ENCODE measurements at regions not wholly inside any gene's neighbourhood (a gene's known extent, or its start where the extent isn't known, plus 50 kb on each side); places are given as distances from the start of the nearest gene placed in this dataset.

GRCh38 chr6:92719773-92720172 is 699.6 kb downstream of the EPHA7 start:
- H3K4me1 ChIP-seq (replicated peaks in 1 of 4; ENCODE audit: control insufficient read depth in 3 of 4, insufficient read depth in 4 of 4, low read length in 3 of 4) = no peaks in the 10 kb centered on the region
- no peaks in the 10 kb centered on the region for H3K23me2 ChIP-seq (ENCODE audit: low read depth, low read length)
- no peak overlapping the region for H3K56ac ChIP-seq (replicated peaks; ENCODE audit: insufficient read length, low read depth, low read length)
- H4K91ac ChIP-seq (replicated peaks; ENCODE audit: insufficient read length, low read length) = no peak overlapping the region
- H3K36me3 ChIP-seq (ENCODE audit: control insufficient read depth in 2 of 4, insufficient read depth in 4 of 4, low read length in 3 of 4) = no peaks in the 10 kb centered on the region
- H4K20me1 ChIP-seq (replicated peaks in 1 of 2; ENCODE audit: control insufficient read depth in 1 of 2, insufficient read depth in 2 of 2, low read length in 2 of 2) = no peaks in the 10 kb centered on the region
- H4K5ac ChIP-seq (ENCODE audit: insufficient read length, low read depth, low read length) = no peak overlapping the region
- no peak overlapping the region for H2BK120ac ChIP-seq (replicated peaks; ENCODE audit: low read depth, low read length)
- H2BK5ac ChIP-seq (ENCODE audit: low read depth, low read length) = no peak overlapping the region
- H2AFZ ChIP-seq (ENCODE audit: low read length) = no peak overlapping the region
- FAIRE-seq (no peak), DNase-seq (ENCODE audit: low read depth in 1 of 2, low spot score in 2 of 2) (no peak)
- CTCF ChIA-PET (ENCODE audit: partially characterized antibody) = no interaction called here
- POLR2A ChIA-PET (ENCODE audit: partially characterized antibody) = no interaction called here
- no peak overlapping the region for H2BK20ac ChIP-seq (ENCODE audit: low read length)
- H3K4me2 ChIP-seq (ENCODE audit: insufficient read depth in 1 of 2, low read depth in 2 of 2, low read length in 2 of 2) = no peak overlapping the region
- WGBS, 2 experiments (ENCODE audit: extremely low coverage in 1 of 2, insufficient coverage in 1 of 2, insufficient read length in 1 of 2, insufficient replicate concordance in 2 of 2, low coverage in 1 of 2, low lambda C conversion rate in 2 of 2, missing lambda C conversion rate in 1 of 2) = 96% methylated on average over 3 of the region's 3 CpGs; no CpG with 5 or more reads in 1 of the 2 experiments
- H2BK15ac ChIP-seq (ENCODE audit: low read length) = no peak overlapping the region
- H2AK5ac ChIP-seq (ENCODE audit: low read depth, low read length) = no peak overlapping the region
- H3K27me3 ChIP-seq (replicated peaks in 1 of 4; ENCODE audit: control insufficient read depth in 3 of 4, extremely low read depth in 1 of 4, insufficient read depth in 3 of 4, low read length in 3 of 4) = no peaks in the 10 kb centered on the region
- no peak overlapping the region for H4K8ac ChIP-seq (ENCODE audit: extremely low read depth, insufficient read depth, low read length)
- no peak overlapping the region for H2BK12ac ChIP-seq (ENCODE audit: low read depth, low read length)
- no peak overlapping the region for H3K4ac ChIP-seq (replicated peaks; ENCODE audit: insufficient read length, low read depth, low read length)
- H3K79me2 ChIP-seq (ENCODE audit: control insufficient read depth in 1 of 2, insufficient read depth in 2 of 2, low read length in 2 of 2) = no peaks in the 10 kb centered on the region
- no peak overlapping the region for H3K9ac ChIP-seq (replicated peaks in 1 of 4; ENCODE audit: extremely low read depth in 1 of 4, low read depth in 3 of 4, low read length in 3 of 4)
- no peak overlapping the region for H3K23ac ChIP-seq (ENCODE audit: insufficient read length)
- H3K9me3 ChIP-seq (ENCODE audit: insufficient read depth in 2 of 2, low read depth in 1 of 2, low read length in 1 of 2) = peaks cover 0 to 8% of the 10 kb centered on the region in 2 experiments; a peak in 1 of 4 replicates
- no peaks in the 10 kb centered on the region for H3K79me1 ChIP-seq (ENCODE audit: low read depth, low read length)
- no peak overlapping the region for H3K18ac ChIP-seq (ENCODE audit: extremely low read depth, low read length)
- no peak overlapping the region for H3K14ac ChIP-seq (ENCODE audit: insufficient read length)
- no peak overlapping the region for H3K4me3 ChIP-seq (ENCODE audit: extremely low read depth in 1 of 4, insufficient read depth in 2 of 4, low read depth in 3 of 4, low read length in 4 of 4)
- H3K27ac ChIP-seq (ENCODE audit: low read depth, low read length) = no peak overlapping the region
- TF ChIP-seq KDM5A (IDR thresholded peaks at IDR 0.05; ENCODE audit: low read length) (no peak), TAF7 (optimal IDR thresholded peaks at IDR 0.05; ENCODE audit: borderline replicate concordance, low read depth, low read length) (no peak), USF2 (IDR thresholded peaks at IDR 0.05; ENCODE audit: low read length) (no peak), SAP30 (IDR thresholded peaks at IDR 0.05; ENCODE audit: insufficient read depth, insufficient replicate concordance, low read length) (no peak), CHD2 (IDR thresholded peaks at IDR 0.05; ENCODE audit: low read length) (no peak), BRCA1 (IDR thresholded peaks at IDR 0.05; ENCODE audit: low read depth, low read length) (no peak), PHF8 (conservative IDR thresholded peaks at IDR 0.05; ENCODE audit: low read depth, low read length) (no peak), KDM1A (IDR thresholded peaks at IDR 0.05; ENCODE audit: borderline replicate concordance, low read length) (no peak), MAX (IDR thresholded peaks at IDR 0.05) (no peak), HDAC2 (IDR thresholded peaks at IDR 0.05; ENCODE audit: borderline replicate concordance in 1 of 2, low read depth in 2 of 2, low read length in 2 of 2) (no peak), GTF2F1 (IDR thresholded peaks at IDR 0.05; ENCODE audit: borderline replicate concordance, low read depth, low read length) (no peak), RXRA (IDR thresholded peaks at IDR 0.05; ENCODE audit: insufficient read depth, low read depth, low read length) (no peak), CBX5 (IDR thresholded peaks at IDR 0.05; ENCODE audit: low read depth, low read length) (no peak)

Measured in H1 (cell line).